CD14-positive monocyte (primary cell): ENCODE measurements at regions not wholly inside any gene's neighbourhood (a gene's known extent, or its start where the extent isn't known, plus 50 kb on each side); places are given as distances from the start of the nearest gene placed in this dataset.

Experiments used
- DNase-seq, 3 donors: peaks; one replicate each; pipeline ENCODE4 v3.0.0-alpha.2; 2011 to 2022
- H2AFZ ChIP-seq: 2 replicates; pipeline ENCODE4 v1.6.0; 2012; ENCODE audit warnings: mild to moderate bottlenecking, low read depth, low read length, inconsistent platforms; ENCODE audit not compliant: insufficient read depth, poor library complexity, severe bottlenecking
- H3K27ac ChIP-seq, 2 donors: 1 replicate in 1 of 2; 2 replicates in 1 of 2; pipeline ENCODE4 v1.5.1; 2012 to 2013; ENCODE audit warnings: low read length in 2 of 2, control low read depth in 1 of 2, inconsistent platforms in 1 of 2, low read depth in 1 of 2, mild to moderate bottlenecking in 1 of 2
- H3K27me3 ChIP-seq, 2 donors: one replicate each; pipeline versions ENCODE4 v1.6.0 to v1.6.1; 2011 to 2013; ENCODE audit warnings: low read length in 2 of 2; ENCODE audit not compliant: control insufficient read depth in 2 of 2, insufficient read depth in 2 of 2
- H3K36me3 ChIP-seq, 2 donors: replicated peaks in 1 of 2; 1 replicate in 1 of 2; 2 replicates in 1 of 2; pipeline versions ENCODE4 v1.5.1 to v1.6.1; 2012 to 2013; ENCODE audit warnings: low read length in 2 of 2, control low read depth in 1 of 2, inconsistent platforms in 1 of 2, mild to moderate bottlenecking in 1 of 2; ENCODE audit not compliant: insufficient read depth in 2 of 2, control insufficient read depth in 1 of 2
- H3K4me1 ChIP-seq, 2 donors: 1 replicate in 1 of 2; 2 replicates in 1 of 2; pipeline versions ENCODE4 v1.5.1 to v1.6.1; 2012 to 2013; ENCODE audit warnings: low read length in 2 of 2, control low read depth in 1 of 2, inconsistent platforms in 1 of 2, mild to moderate bottlenecking in 1 of 2, moderate library complexity in 1 of 2; ENCODE audit not compliant: insufficient read depth in 2 of 2, control insufficient read depth in 1 of 2
- H3K4me2 ChIP-seq: replicated peaks from 2 replicates; pipeline ENCODE3; 2012; ENCODE audit warnings: low read length, moderate library complexity, mild to moderate bottlenecking; ENCODE audit not compliant: poor library complexity, severe bottlenecking; ENCODE audit errors: extremely low read depth
- H3K4me3 ChIP-seq, 3 experiments: fragments of 200-600 bp in 1 of 3; sonication (generic) in 1 of 3; replicated peaks in 1 of 3; 1 replicate in 2 of 3; 2 replicates in 1 of 3; pipeline ENCODE4 v1.5.1; 2011 to 2013; ENCODE audit warnings: low read length in 3 of 3, mild to moderate bottlenecking in 3 of 3, control low read depth in 2 of 3, low read depth in 2 of 3, inconsistent platforms in 1 of 3, moderate library complexity in 1 of 3
- H3K79me2 ChIP-seq: 2 replicates; pipeline ENCODE4 v1.6.0; 2012; ENCODE audit warnings: mild to moderate bottlenecking, control low read depth, inconsistent platforms, low read length, moderate library complexity; ENCODE audit not compliant: insufficient read depth
- H3K9ac ChIP-seq: 2 replicates; pipeline ENCODE4 v1.6.0; 2017; ENCODE audit warnings: low read length, mild to moderate bottlenecking; ENCODE audit not compliant: insufficient read depth, poor library complexity, severe bottlenecking
- H3K9me3 ChIP-seq, 2 donors: replicated peaks in 1 of 2; 1 replicate in 1 of 2; 2 replicates in 1 of 2; pipeline versions ENCODE4 v1.5.1 to v1.6.1; 2012 to 2013; ENCODE audit warnings: low read length in 2 of 2, control low read depth in 1 of 2; ENCODE audit not compliant: control insufficient read depth in 1 of 2, insufficient read depth in 1 of 2
- H4K20me1 ChIP-seq: 2 replicates; pipeline ENCODE4 v1.6.0; 2012; ENCODE audit warnings: mild to moderate bottlenecking, low read length, control low read depth, moderate library complexity; ENCODE audit not compliant: insufficient read depth
- H3K27ac Mint-ChIP-seq, 7 donors: one replicate each; pipeline ENCODE4 v1.8.0; 2020; ENCODE audit warnings: mild to moderate bottlenecking in 7 of 7, mixed read lengths in 7 of 7, moderate library complexity in 6 of 7, inconsistent platforms in 2 of 7
- H3K27me3 Mint-ChIP-seq, 3 donors: one replicate each; pipeline ENCODE4 v1.8.0; 2021 to 2022; ENCODE audit warnings: low read depth in 3 of 3, mild to moderate bottlenecking in 3 of 3, mixed read lengths in 3 of 3, moderate library complexity in 3 of 3, inconsistent platforms in 1 of 3
- H3K36me3 Mint-ChIP-seq, 2 donors: one replicate each; pipeline ENCODE4 v1.8.0; 2020; ENCODE audit warnings: mixed read lengths in 2 of 2, inconsistent platforms in 1 of 2, mild to moderate bottlenecking in 1 of 2
- H3K4me1 Mint-ChIP-seq: one replicate; pipeline ENCODE4 v1.8.0; 2020; ENCODE audit warnings: mild to moderate bottlenecking, mixed read lengths
- H3K4me3 Mint-ChIP-seq, 2 donors: one replicate each; pipeline ENCODE4 v1.8.0; 2020; ENCODE audit warnings: mild to moderate bottlenecking in 2 of 2, mixed read lengths in 2 of 2, moderate library complexity in 1 of 2
- H3K9me3 Mint-ChIP-seq, 7 donors: one replicate each; pipeline ENCODE4 v1.8.0; 2020 to 2022; ENCODE audit warnings: mixed read lengths in 7 of 7, mild to moderate bottlenecking in 6 of 7, moderate library complexity in 6 of 7, inconsistent platforms in 2 of 7
- WGBS: methylation state at CpG from one replicate; pipeline ENCODE4 v1.1.5; 2013; ENCODE audit warnings: missing lambda C conversion rate; ENCODE audit not compliant: insufficient coverage; 5-methylcytosine and 5-hydroxymethylcytosine counted together
- intact Hi-C, 2 donors: fragments of 100-400 bp; cut with micrococcal nuclease; formaldehyde crosslinking; loops; one replicate each; pipeline versions ENCODE4 v1.15.0 to v1.15.1; 2023
- TF ChIP-seq, protein P1 (sequence below): fragments of 200-600 bp; IDR thresholded peaks from one replicate; pipeline ENCODE4 v1.8.0; 2022; ENCODE audit warnings: antibody characterized with exemption, mild to moderate bottlenecking

DNA sequence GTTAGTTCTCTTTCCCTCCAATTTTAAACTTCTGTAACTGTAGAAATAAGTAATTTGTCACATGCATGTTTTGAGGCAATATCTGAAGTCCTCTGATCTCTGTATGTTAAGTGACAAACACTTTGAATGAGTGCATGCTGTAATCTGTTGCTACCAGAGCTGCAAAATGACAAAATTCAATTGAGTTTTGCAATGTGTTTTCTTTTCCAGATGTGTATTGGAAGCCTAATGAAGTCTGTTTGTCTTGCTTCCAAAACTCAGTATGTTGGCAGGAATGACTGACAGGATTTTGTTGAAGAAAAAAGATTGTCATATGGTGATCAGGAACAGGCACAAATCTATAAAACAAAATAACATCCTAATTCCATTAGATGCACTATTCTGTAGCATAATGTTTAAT is 561.6 kb upstream of the CDH8 start:
- Mint-ChIP-seq H3K9me3 (peaks cover 0 to 9% (median 0%) of the 10 kb centered on the region in 7 donors), H3K27me3 (peaks cover 0 to 5% (median 0%) of the 10 kb centered on the region in 3 donors), H3K4me3 (no peak overlapping the region), H3K36me3 (no peaks in the 10 kb centered on the region), H3K27ac (no peak overlapping the region), H3K4me1 (no peaks in the 10 kb centered on the region)
- no peak overlapping the region for H3K9ac ChIP-seq
- H3K9me3 ChIP-seq, result no peaks in the 10 kb centered on the region
- H3K4me3 ChIP-seq, result no peak overlapping the region
- H3K79me2 ChIP-seq, result no peaks in the 10 kb centered on the region
- no peak for DNase-seq
- no peaks in the 10 kb centered on the region for H3K27me3 ChIP-seq
- no peak overlapping the region for H2AFZ ChIP-seq
- H3K27ac ChIP-seq, result no peak overlapping the region
- no peak overlapping the region for H3K4me2 ChIP-seq
- H4K20me1 ChIP-seq, result no peaks in the 10 kb centered on the region
- TF ChIP-seq, protein P1, sequence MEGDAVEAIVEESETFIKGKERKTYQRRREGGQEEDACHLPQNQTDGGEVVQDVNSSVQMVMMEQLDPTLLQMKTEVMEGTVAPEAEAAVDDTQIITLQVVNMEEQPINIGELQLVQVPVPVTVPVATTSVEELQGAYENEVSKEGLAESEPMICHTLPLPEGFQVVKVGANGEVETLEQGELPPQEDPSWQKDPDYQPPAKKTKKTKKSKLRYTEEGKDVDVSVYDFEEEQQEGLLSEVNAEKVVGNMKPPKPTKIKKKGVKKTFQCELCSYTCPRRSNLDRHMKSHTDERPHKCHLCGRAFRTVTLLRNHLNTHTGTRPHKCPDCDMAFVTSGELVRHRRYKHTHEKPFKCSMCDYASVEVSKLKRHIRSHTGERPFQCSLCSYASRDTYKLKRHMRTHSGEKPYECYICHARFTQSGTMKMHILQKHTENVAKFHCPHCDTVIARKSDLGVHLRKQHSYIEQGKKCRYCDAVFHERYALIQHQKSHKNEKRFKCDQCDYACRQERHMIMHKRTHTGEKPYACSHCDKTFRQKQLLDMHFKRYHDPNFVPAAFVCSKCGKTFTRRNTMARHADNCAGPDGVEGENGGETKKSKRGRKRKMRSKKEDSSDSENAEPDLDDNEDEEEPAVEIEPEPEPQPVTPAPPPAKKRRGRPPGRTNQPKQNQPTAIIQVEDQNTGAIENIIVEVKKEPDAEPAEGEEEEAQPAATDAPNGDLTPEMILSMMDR, result no peak
- H3K4me1 ChIP-seq, result no peaks in the 10 kb centered on the region
- intact Hi-C loops, result no loop called here
- no peaks in the 10 kb centered on the region for H3K36me3 ChIP-seq

DNA sequence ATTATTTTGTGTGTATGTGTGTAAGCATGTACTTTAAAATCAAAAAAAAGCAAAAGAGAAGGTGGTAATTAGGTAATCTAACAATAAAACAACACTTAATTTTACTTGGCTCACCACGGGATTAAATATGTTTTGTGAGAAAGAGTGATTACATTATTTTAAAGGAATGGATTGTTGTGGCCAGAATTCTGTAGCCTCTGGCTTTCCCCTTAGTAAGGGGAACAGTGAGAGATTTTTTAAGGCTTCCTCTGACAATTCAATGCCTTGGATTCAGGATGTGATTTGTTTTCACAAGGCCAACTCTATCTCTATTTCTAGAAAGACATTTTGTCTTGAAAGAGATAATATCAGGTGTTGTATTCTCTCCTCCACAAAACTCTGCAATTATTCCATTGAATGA is 560.3 kb upstream of the CDH8 start:
- Histone ChIP-seq H3K9me3 (no peaks in the 10 kb centered on the region), H3K27ac (no peak overlapping the region), H3K36me3 (no peaks in the 10 kb centered on the region), H3K4me2 (no peak overlapping the region), H2AFZ (no peak overlapping the region), H3K9ac (no peak overlapping the region), H3K79me2 (no peaks in the 10 kb centered on the region), H3K4me1 (no peaks in the 10 kb centered on the region), H3K4me3 (no peak overlapping the region), H3K27me3 (no peaks in the 10 kb centered on the region), H4K20me1 (no peaks in the 10 kb centered on the region)
- Mint-ChIP-seq H3K27ac (no peak overlapping the region), H3K27me3 (peaks cover 0 to 2% (median 0%) of the 10 kb centered on the region in 3 donors), H3K9me3 (peaks cover 0 to 9% (median 0%) of the 10 kb centered on the region in 7 donors), H3K4me3 (no peak overlapping the region), H3K4me1 (no peaks in the 10 kb centered on the region), H3K36me3 (no peaks in the 10 kb centered on the region)
- DNase-seq, result no peak
- intact Hi-C loops, result no loop called here
- WGBS, result no CpG with 5 or more reads among the region's 1 CpG
- TF ChIP-seq, protein P1, result no peak
